ENCODE measurements at regions not wholly inside any gene's neighbourhood (a gene's known extent, or its start where the extent isn't known, plus 50 kb on each side); places are given as distances from the start of the nearest gene placed in this dataset.

DNA sequence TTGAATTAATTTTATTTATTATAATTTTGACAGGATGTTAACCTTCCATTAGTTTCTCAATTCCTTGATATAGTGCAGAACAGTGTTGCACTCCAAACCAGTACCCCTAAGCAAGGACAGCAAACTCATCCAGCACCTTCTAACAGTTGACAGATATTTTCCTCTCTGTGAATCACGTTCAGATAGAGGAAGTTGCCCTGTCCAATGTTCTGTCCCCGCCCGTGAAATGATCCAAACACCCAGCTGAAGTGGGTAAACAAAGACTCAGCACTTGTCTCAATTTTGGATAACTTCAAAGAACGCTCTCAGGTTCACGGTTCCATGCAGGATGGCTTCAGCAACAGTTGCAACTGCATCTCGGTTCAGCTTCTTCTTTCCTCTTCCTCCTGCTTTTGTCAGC, 1240.0 kb upstream of the ADGRL3 start:
- no peak for DNase-seq (ENCODE audit: extremely low read depth, low read depth)
- TF ChIP-seq, protein P1, sequence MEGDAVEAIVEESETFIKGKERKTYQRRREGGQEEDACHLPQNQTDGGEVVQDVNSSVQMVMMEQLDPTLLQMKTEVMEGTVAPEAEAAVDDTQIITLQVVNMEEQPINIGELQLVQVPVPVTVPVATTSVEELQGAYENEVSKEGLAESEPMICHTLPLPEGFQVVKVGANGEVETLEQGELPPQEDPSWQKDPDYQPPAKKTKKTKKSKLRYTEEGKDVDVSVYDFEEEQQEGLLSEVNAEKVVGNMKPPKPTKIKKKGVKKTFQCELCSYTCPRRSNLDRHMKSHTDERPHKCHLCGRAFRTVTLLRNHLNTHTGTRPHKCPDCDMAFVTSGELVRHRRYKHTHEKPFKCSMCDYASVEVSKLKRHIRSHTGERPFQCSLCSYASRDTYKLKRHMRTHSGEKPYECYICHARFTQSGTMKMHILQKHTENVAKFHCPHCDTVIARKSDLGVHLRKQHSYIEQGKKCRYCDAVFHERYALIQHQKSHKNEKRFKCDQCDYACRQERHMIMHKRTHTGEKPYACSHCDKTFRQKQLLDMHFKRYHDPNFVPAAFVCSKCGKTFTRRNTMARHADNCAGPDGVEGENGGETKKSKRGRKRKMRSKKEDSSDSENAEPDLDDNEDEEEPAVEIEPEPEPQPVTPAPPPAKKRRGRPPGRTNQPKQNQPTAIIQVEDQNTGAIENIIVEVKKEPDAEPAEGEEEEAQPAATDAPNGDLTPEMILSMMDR (IDR thresholded peaks at IDR 0.05; ENCODE audit: low read depth, low read length, missing control alignments) = no peak
- H3K4me3 ChIP-seq (replicated peaks; ENCODE audit: low read depth, low read length) = no peak overlapping the region

DNA sequence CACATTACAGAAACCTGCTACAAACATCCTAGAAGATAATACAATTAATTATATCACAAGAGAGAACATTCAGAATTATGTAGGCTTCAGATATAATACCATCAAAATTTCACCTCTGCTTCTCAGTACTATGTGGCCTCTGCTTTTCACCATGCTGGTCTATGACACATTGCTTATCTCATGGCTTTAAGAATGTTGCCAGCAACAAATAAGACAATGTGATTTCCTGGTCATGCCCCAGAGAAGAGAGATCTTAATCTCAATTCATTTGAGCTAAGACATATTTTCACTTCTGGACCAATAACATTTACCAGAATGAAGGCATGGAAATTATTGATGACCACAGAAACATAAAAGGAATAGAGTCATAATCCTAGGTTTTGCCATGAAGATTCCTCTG, 1233.4 kb upstream of the ADGRL3 start:
- DNase-seq (ENCODE audit: extremely low read depth, low read depth) = no peak
- no peak overlapping the region for H3K4me3 ChIP-seq (replicated peaks; ENCODE audit: low read depth, low read length)
- TF ChIP-seq, protein P1 (IDR thresholded peaks at IDR 0.05; ENCODE audit: low read depth, low read length, missing control alignments) = no peak

DNA sequence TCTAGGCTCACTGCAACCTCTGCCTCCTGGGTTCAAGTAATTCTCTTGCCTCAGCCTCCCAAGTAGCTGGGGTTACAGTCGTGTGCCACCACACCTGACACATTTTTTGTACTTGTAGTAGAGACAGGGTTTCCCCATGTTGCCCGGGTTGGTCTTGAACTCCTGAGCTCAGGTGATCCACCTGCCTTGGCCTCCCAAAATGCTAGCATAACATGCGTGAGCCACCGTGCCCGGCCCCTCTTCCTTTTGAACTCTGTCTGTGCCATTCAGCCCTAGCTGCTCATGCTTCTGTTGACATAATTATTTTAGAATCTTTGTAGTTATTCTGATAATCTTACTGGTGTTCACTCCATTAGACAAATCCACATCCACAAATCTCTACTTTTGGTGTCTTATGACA, 1231.3 kb upstream of the ADGRL3 start:
- TF ChIP-seq, protein P1 (IDR thresholded peaks at IDR 0.05; ENCODE audit: low read depth, low read length, missing control alignments) = no peak
- no peak for DNase-seq (ENCODE audit: extremely low read depth, low read depth)
- no peak overlapping the region for H3K4me3 ChIP-seq (replicated peaks; ENCODE audit: low read depth, low read length)

DNA sequence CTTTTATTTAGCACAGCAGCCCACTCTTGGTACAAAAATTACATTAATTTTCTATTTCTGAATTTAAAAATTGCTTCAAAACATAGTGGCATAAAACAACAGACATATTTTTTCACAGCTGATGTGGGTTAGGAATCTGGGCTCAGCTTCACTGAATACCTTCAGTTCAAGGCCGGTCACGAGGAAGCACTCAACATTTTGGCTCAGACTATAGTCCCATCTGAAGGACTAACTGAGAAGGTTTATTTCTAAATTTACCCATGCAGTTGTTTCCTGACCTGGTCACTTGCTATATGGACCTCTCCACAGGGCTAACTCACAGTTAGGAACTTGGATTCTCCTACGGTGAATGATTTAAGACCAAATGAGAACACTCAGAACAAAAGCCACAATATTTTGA, 1230.2 kb upstream of the ADGRL3 start:
- H3K4me3 ChIP-seq (replicated peaks; ENCODE audit: low read depth, low read length) = no peak overlapping the region
- no peak for DNase-seq (ENCODE audit: extremely low read depth, low read depth)
- TF ChIP-seq, protein P1 (IDR thresholded peaks at IDR 0.05; ENCODE audit: low read depth, low read length, missing control alignments) = no peak

DNA sequence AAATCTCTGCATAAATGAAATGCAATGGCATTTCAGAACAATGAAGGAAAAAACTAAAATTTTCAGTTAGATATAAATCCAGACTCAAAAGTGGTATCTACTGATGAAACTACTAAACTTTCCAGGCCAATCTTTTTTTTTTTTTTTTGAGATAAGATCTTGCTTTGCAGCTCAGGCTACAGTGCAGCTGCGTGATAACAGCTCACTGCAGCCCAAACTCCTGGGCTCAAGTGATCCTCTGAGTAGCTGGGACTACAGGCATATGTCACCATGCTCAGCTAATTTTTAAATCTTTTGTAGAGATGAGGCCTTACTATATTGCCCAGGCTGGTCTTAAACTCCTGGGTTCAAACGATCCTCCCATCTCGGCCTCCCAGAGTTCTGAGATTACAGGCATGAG, 1228.2 kb upstream of the ADGRL3 start:
- TF ChIP-seq, protein P1 (IDR thresholded peaks at IDR 0.05; ENCODE audit: low read depth, low read length, missing control alignments) = no peak
- DNase-seq (ENCODE audit: extremely low read depth, low read depth) = no peak
- H3K4me3 ChIP-seq (replicated peaks; ENCODE audit: low read depth, low read length) = no peak overlapping the region

DNA sequence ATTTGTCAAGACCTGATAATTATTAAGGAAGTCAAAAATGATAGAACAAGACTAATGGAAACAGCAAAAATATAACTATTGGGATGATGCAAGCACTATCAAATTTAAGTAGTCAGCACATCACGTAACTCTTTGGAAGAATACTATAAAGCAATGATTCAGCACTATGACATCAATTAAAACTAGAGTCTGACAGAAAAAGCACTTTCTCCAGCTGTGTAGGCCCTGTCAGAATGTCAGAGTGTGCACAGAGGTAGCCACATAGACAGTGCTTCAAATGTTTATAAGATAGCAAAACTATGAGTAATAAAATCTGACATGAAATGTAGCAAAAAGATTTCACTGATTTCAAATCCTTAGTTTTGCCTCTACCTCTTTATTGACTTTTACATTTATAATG, 1226.6 kb upstream of the ADGRL3 start:
- DNase-seq (ENCODE audit: extremely low read depth, low read depth) = no peak
- no peak overlapping the region for H3K4me3 ChIP-seq (replicated peaks; ENCODE audit: low read depth, low read length)
- TF ChIP-seq, protein P1 (IDR thresholded peaks at IDR 0.05; ENCODE audit: low read depth, low read length, missing control alignments) = no peak

DNA sequence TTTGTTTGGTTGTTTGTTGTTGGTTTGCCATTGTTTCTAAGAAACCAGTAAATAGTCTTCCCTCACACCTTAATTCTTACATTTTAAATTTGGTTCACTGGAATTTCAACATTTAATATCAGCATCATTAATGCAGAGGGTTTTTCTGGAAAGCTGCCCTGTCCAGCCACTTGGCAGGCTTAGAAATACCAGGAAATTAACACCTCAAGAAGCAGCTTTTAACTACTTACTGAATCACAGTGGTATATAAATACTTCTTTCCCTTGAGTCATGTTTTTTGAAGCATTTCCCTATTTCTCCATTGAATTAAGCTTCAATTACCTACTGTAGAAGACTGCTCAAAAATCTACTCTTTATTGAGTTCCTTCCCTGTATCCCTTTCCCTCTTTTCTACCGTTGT, 1221.1 kb upstream of the ADGRL3 start:
- DNase-seq (ENCODE audit: extremely low read depth, low read depth) = no peak
- H3K4me3 ChIP-seq (replicated peaks; ENCODE audit: low read depth, low read length) = no peak overlapping the region
- TF ChIP-seq, protein P1 (IDR thresholded peaks at IDR 0.05; ENCODE audit: low read depth, low read length, missing control alignments) = no peak
